GM20000 (cell line): ENCODE measurements at regions not wholly inside any gene's neighbourhood (a gene's known extent, or its start where the extent isn't known, plus 50 kb on each side); places are given as distances from the start of the nearest gene placed in this dataset.

Experiments
- DNase-seq: peaks from one replicate; pipeline ENCODE4 v3.0.0; 2012; ENCODE audit warnings: low spot score
- TF ChIP-seq, protein P1 (sequence below): IDR thresholded peaks from 2 replicates; pipeline ENCODE4 v1.5.1; 2012; ENCODE audit warnings: mild to moderate bottlenecking, control low read depth; ENCODE audit errors: extremely low read depth, missing control alignments

DNA sequence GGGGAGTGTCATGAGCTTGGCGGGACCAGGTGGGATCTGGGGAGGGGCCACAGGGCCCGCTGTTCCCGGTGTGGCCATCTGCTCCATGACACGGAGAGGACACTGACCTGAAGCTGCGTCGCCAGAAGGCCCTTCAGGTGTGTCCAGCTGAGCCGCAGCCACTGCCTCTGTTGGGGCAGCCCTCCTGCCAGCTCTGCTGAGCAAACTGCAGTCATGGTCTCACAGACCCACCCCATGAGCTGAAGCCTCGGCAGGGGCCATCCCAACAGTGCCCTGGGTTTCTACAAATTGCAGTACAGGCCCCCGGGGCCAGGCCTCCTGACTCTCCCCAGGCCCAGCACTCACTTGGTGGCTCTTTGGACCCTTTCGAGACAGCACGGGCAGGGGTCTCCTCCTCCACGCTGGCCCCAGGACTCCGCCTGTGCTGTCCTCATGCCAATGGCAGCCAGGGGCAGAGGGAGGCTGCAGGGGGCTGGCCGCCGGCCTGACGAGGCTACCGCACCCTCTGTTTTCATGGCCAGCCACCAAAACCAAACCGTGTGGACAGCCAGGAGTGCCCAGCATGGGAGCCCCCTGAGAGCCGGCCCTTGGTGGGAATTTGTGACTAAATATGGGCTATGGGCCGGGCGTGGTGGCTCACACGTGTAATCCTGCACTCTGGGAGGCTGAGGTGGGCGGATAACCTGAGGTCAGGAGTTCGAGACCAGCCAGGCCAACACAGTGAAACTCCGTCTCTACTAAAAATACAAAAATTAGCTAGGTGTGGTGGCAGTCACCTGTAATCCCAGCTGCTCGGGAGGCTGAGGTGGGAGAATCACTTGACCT is 175.2 kb upstream of the SALL3 start:
- no peak for DNase-seq
- TF ChIP-seq, protein P1, sequence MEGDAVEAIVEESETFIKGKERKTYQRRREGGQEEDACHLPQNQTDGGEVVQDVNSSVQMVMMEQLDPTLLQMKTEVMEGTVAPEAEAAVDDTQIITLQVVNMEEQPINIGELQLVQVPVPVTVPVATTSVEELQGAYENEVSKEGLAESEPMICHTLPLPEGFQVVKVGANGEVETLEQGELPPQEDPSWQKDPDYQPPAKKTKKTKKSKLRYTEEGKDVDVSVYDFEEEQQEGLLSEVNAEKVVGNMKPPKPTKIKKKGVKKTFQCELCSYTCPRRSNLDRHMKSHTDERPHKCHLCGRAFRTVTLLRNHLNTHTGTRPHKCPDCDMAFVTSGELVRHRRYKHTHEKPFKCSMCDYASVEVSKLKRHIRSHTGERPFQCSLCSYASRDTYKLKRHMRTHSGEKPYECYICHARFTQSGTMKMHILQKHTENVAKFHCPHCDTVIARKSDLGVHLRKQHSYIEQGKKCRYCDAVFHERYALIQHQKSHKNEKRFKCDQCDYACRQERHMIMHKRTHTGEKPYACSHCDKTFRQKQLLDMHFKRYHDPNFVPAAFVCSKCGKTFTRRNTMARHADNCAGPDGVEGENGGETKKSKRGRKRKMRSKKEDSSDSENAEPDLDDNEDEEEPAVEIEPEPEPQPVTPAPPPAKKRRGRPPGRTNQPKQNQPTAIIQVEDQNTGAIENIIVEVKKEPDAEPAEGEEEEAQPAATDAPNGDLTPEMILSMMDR = no peak

DNA sequence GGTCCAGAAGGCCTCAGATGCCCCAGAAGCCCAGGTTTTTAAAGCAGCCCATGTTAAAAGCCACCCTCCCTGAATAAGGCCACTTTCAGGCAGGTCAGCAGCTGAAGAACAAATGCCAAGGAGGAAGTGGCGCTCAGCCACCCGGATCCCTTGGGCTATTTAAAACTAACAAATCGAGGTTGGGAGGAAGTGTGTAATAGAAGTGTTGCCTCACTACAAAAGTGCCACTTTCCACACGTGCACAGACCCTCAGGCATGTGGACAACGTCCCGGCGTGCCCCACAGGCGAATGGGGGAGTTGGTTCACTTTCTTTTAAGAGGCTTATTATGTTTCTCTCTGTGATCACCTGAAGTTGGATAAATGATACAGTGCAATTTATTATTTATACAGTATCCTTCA is 173.8 kb upstream of the SALL3 start:
- TF ChIP-seq, protein P1 = no peak
- no peak for DNase-seq

DNA sequence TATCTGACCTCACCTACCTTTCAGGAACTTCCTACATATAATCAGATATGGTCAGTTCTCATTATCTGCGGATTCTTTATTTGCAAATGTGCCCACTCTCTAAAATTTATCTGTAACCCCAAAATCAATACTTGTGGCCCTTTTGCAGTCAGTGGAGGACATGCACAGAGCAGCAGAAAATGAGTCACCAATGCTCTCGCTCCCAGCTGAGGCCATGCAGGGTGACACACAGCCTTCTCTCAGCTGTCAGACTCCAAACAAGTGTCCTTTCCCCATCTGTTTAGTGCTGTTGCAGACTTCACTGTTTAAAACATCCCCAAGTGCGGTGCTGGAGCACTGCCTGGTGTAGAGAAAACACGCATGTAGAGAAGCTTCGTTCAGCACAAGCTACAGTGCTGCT is 171.9 kb upstream of the SALL3 start:
- TF ChIP-seq, protein P1 = no peak
- no peak for DNase-seq

DNA sequence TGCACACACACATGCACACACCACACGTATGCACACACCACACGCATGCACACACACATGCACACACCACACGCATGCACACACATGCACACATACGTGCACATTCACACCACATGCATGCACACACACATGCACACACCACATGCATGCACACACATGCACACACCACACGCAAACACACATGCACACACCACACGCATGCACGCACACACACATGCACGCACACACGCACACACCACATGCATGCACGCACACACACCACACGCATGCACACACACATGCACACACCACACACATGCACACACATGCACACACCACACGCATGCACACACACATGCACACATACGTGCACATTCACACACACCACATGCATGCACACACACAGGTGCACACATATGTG is 169.8 kb upstream of the SALL3 start:
- DNase-seq = no peak
- TF ChIP-seq, protein P1 = no peak

DNA sequence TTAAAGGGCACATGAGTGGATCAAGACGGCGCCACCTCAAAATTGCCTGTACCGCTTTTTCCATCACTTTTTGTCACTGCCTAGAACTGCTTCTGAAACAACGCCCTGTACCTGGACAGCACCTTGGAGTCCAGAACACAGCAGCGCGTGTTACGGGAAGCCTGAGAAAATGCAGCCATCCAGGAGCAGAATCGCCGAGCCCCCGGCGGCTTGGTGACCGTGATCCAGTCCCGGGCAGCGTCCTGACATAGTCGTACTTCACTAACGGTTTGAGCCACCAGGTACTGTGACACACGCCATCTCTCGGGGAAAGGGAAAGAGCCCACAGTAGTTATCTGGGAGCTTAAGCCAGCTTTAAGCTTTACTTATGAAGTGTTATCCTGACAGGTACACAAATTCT is 168.9 kb upstream of the SALL3 start:
- no peak for DNase-seq
- TF ChIP-seq, protein P1 = no peak

DNA sequence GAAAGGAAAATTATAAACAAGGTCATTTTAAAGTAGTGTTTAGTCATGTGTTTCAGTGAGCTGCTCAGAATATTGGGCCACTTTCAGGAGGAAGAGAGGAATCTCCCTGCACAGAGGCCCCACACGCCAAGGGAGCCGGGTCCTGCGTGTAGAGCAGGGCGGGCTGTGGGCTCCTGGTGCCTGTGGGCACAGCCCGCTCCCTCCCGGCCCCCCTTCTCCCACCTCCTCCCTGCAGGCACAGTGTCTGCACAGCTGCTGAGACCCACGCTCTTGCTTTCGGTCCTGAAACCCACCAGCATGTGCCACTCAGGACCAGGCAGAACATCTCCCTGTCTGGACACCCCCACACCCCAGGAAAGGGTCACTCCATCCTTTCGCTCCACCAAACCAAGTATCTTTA is 167.6 kb upstream of the SALL3 start:
- TF ChIP-seq, protein P1 = no peak
- DNase-seq = no peak

DNA sequence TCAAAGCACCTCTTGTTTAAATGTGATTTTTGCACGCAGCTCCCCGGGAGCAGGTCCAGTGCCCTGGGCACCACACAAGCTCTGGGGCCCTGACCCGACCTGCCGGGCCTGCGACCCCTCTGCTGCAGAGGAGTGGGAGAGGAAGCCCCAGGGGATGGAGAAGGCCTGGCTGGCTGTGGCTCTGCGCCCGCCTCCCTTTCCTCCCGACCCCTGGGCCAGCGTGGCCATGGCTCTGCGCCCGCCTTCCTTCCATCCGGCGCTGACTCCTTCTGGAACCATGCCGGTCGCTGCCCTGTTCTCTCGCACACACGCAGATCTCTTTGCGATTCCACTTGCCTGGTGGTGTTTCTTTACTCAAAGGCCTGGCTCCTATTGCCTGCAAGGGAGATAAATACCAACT is 166.5 kb upstream of the SALL3 start:
- TF ChIP-seq, protein P1 = no peak
- DNase-seq = no peak
